GM12878 (cell line): ENCODE measurements at regions not wholly inside any gene's neighbourhood (a gene's known extent, or its start where the extent isn't known, plus 50 kb on each side); places are given as distances from the start of the nearest gene placed in this dataset.
A peak's percentile ranks its signal among the peaks of the same experiment; 100 is the strongest.

ENCODE experiments used
- ATF3 ChIP-seq: IDR thresholded peaks from 2 replicates; pipeline ENCODE4 v1.6.1; 2011; ENCODE audit warnings: low read depth, mild to moderate bottlenecking, low read length, moderate library complexity, borderline replicate concordance; ENCODE audit errors: extremely low read depth
- CHD2 ChIP-seq: IDR thresholded peaks from 2 replicates; pipeline ENCODE4 v1.6.1; 2011; ENCODE audit warnings: low read depth, low read length, improper control_type of control experiment, borderline replicate concordance
- CREB1 ChIP-seq: IDR thresholded peaks from 2 replicates; pipeline ENCODE4 v1.6.1; 2012; ENCODE audit warnings: low read depth, mild to moderate bottlenecking, inconsistent platforms
- DPF2 ChIP-seq: fragments of 450-650 bp; IDR thresholded peaks from 2 replicates; pipeline ENCODE4 v1.6.1; 2017; ENCODE audit warnings: mild to moderate bottlenecking
- E4F1 ChIP-seq: fragments of 450-650 bp; IDR thresholded peaks from 2 replicates; pipeline ENCODE4 v1.6.1; 2018; ENCODE audit warnings: borderline replicate concordance, mild to moderate bottlenecking; ENCODE audit not compliant: partially characterized antibody
- EGR1 ChIP-seq, 2 experiments: IDR thresholded peaks; 1 replicate in 1 of 2; 2 replicates in 1 of 2; pipeline ENCODE4 v1.6.1; 2011 to 2012; ENCODE audit warnings: low read depth in 2 of 2, low read length in 2 of 2, borderline replicate concordance in 1 of 2, mild to moderate bottlenecking in 1 of 2, moderate library complexity in 1 of 2
- ETV6 ChIP-seq, 2 experiments: fragments of 450-650 bp in 1 of 2; IDR thresholded peaks in 1 of 2; conservative IDR thresholded peaks in 1 of 2; 2 replicates each; pipeline ENCODE4 v1.6.1; 2014; ENCODE audit warnings: antibody characterized with exemption in 1 of 2, borderline replicate concordance in 1 of 2, low read depth in 1 of 2, mild to moderate bottlenecking in 1 of 2, moderate library complexity in 1 of 2
- EZH2 ChIP-seq: IDR thresholded peaks from 2 replicates; pipeline ENCODE4 v1.6.1; 2012; ENCODE audit warnings: low read depth, mild to moderate bottlenecking, control low read depth, inconsistent platforms, low read length, borderline replicate concordance; ENCODE audit not compliant: control insufficient read depth
- FOS ChIP-seq: IDR thresholded peaks from 3 replicates; pipeline ENCODE4 v1.6.1; 2011; ENCODE audit warnings: borderline replicate concordance; ENCODE audit not compliant: insufficient read length; ENCODE audit errors: extremely low read depth
- HDGF ChIP-seq: fragments of 450-650 bp; IDR thresholded peaks from 2 replicates; pipeline ENCODE4 v1.6.1; 2016; ENCODE audit warnings: antibody characterized with exemption
- IKZF2 ChIP-seq, 2 experiments: fragments of 450-650 bp; IDR thresholded peaks; 2 replicates each; pipeline ENCODE4 v1.6.1; 2017; ENCODE audit warnings: mild to moderate bottlenecking in 2 of 2, moderate library complexity in 2 of 2
- IRF4 ChIP-seq: IDR thresholded peaks from 2 replicates; pipeline ENCODE4 v1.6.1; 2011; ENCODE audit warnings: low read depth, low read length
- JUND ChIP-seq: IDR thresholded peaks from 2 replicates; pipeline ENCODE4 v1.6.1; 2012; ENCODE audit warnings: low read depth, mild to moderate bottlenecking, low read length, improper control_type of control experiment, moderate library complexity
- KAT2A ChIP-seq: conservative IDR thresholded peaks from 2 replicates; pipeline ENCODE4 v1.6.1; 2011; ENCODE audit warnings: low read depth, low read length; ENCODE audit not compliant: control insufficient read depth
- LARP7 ChIP-seq: fragments of 450-650 bp; IDR thresholded peaks from 2 replicates; pipeline ENCODE4 v1.6.1; 2017; ENCODE audit warnings: mild to moderate bottlenecking
- MTA2 ChIP-seq: fragments of 450-650 bp; IDR thresholded peaks from 2 replicates; pipeline ENCODE4 v1.6.1; 2016; ENCODE audit warnings: low read depth, mild to moderate bottlenecking, moderate library complexity
- MXI1 ChIP-seq: fragments of 150-350 bp; IDR thresholded peaks from 2 replicates; pipeline ENCODE4 v1.6.1; 2011; ENCODE audit warnings: low read depth, mild to moderate bottlenecking, inconsistent platforms, low read length, improper control_type of control experiment
- MYC ChIP-seq: IDR thresholded peaks from 2 replicates; pipeline ENCODE4 v1.6.1; 2011; ENCODE audit warnings: mild to moderate bottlenecking, low read length, moderate library complexity, inconsistent platforms; ENCODE audit not compliant: insufficient read depth, insufficient replicate concordance, insufficient read length, severe bottlenecking
- NFYA ChIP-seq: IDR thresholded peaks from 2 replicates; pipeline ENCODE4 v1.6.1; 2011; ENCODE audit warnings: low read depth, mild to moderate bottlenecking, low read length, improper control_type of control experiment, borderline replicate concordance
- NR2F1 ChIP-seq: fragments of 450-650 bp; conservative IDR thresholded peaks from 2 replicates; pipeline ENCODE4 v1.6.1; 2017; ENCODE audit warnings: mild to moderate bottlenecking
- RAD21 ChIP-seq: IDR thresholded peaks from 2 replicates; pipeline ENCODE4 v1.6.1; 2011; ENCODE audit warnings: mild to moderate bottlenecking, low read depth, low read length, moderate library complexity; ENCODE audit not compliant: insufficient read depth
- SREBF1 ChIP-seq: IDR thresholded peaks from 2 replicates; pipeline ENCODE4 v1.6.1; 2012; ENCODE audit warnings: mild to moderate bottlenecking, low read length
- SREBF2 ChIP-seq: IDR thresholded peaks from 2 replicates; pipeline ENCODE4 v1.6.1; 2012; ENCODE audit warnings: mild to moderate bottlenecking, low read length
- STAT3 ChIP-seq: IDR thresholded peaks from 2 replicates; pipeline ENCODE4 v1.6.1; 2011; ENCODE audit warnings: low read depth, low read length, improper control_type of control experiment
- ZNF207 ChIP-seq: fragments of 450-650 bp; IDR thresholded peaks from 2 replicates; pipeline ENCODE4 v1.6.1; 2014; ENCODE audit warnings: antibody characterized with exemption, mild to moderate bottlenecking, borderline replicate concordance
- TF ChIP-seq, protein P1 (sequence below): fragments of 150-350 bp; IDR thresholded peaks from 2 replicates; pipeline ENCODE4 v1.6.1; 2016; ENCODE audit warnings: low read depth, low read length

DNA sequence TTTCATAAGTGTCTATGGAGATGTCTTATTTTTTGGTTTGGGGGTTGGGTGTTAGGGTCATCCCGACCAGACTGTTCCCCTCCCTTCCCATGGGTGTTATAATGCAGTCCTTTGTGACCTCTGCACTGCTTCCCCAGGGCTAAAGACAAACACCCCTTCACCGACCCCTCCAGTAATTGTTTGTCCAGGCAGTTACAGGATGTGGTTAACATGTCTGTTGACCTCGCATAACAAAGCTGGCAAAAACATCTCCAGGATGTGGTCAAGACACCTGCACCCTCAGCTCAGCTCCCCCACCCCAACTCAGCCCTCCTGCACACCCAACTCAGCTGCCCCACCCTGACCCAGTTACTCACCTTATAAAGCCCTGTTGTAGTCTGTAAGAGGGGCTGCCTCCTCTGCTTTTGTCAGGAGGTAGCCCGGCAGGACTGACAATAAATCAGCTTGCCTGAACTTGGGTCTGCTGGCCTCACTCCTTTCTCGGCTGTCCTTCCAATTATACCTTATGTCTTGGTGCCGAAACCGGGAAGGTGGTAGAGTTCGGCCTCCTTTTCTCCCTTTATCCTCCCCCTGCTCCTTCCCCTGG, 102.2 kb downstream of the ZNF92 start (continued):
- no peak for TF ChIP-seq E4F1
- TF ChIP-seq STAT3, result no peak
- TF ChIP-seq MTA2, result peak; percentile 68
- no peak for TF ChIP-seq NFYA
- no peak for TF ChIP-seq MXI1
- no peak for TF ChIP-seq SREBF1
- TF ChIP-seq, protein P1, sequence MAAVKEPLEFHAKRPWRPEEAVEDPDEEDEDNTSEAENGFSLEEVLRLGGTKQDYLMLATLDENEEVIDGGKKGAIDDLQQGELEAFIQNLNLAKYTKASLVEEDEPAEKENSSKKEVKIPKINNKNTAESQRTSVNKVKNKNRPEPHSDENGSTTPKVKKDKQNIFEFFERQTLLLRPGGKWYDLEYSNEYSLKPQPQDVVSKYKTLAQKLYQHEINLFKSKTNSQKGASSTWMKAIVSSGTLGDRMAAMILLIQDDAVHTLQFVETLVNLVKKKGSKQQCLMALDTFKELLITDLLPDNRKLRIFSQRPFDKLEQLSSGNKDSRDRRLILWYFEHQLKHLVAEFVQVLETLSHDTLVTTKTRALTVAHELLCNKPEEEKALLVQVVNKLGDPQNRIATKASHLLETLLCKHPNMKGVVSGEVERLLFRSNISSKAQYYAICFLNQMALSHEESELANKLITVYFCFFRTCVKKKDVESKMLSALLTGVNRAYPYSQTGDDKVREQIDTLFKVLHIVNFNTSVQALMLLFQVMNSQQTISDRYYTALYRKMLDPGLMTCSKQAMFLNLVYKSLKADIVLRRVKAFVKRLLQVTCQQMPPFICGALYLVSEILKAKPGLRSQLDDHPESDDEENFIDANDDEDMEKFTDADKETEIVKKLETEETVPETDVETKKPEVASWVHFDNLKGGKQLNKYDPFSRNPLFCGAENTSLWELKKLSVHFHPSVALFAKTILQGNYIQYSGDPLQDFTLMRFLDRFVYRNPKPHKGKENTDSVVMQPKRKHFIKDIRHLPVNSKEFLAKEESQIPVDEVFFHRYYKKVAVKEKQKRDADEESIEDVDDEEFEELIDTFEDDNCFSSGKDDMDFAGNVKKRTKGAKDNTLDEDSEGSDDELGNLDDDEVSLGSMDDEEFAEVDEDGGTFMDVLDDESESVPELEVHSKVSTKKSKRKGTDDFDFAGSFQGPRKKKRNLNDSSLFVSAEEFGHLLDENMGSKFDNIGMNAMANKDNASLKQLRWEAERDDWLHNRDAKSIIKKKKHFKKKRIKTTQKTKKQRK, result no peak
- no peak for TF ChIP-seq EGR1 (IDR thresholded peaks at IDR 0.05; ENCODE audit: borderline replicate concordance in 1 of 2, low read depth in 2 of 2, low read length in 2 of 2)
- no peak for TF ChIP-seq JUND
- TF ChIP-seq DPF2, result peak; percentile 54
- TF ChIP-seq LARP7, result no peak
- no peak for TF ChIP-seq ETV6 (conservative IDR thresholded peaks at IDR 0.05 in 1 of 2, IDR thresholded peaks at IDR 0.05 in 1 of 2; ENCODE audit: borderline replicate concordance in 1 of 2, low read depth in 1 of 2)
- 0 out of 2 replicates have a peak, but pooled peaks have one; percentile 41 for TF ChIP-seq CHD2
- TF ChIP-seq EZH2, result no peak
- TF ChIP-seq KAT2A, result no peak
- peak; percentile 67 to 73 for TF ChIP-seq IKZF2 (IDR thresholded peaks at IDR 0.05)
- no peak for TF ChIP-seq RAD21
- peak; percentile 91 for TF ChIP-seq NR2F1
- TF ChIP-seq CREB1, result no peak
- no peak for TF ChIP-seq FOS
- TF ChIP-seq SREBF2, result no peak
- TF ChIP-seq HDGF, result no peak
- no peak for TF ChIP-seq ATF3
- no peak for TF ChIP-seq IRF4
- no peak for TF ChIP-seq ZNF207
- no peak for TF ChIP-seq MYC
